ENCODE measurements at regions not wholly inside any gene's neighbourhood (a gene's known extent, or its start where the extent isn't known, plus 50 kb on each side); places are given as distances from the start of the nearest gene placed in this dataset.

- H3K9me3 ChIP-seq (ENCODE audit: control insufficient read depth in 1 of 2, insufficient read depth in 1 of 2, low read depth in 1 of 2, low read length in 2 of 2), result no peaks in the 10 kb centered on the region
- RAD21 ChIA-PET (ENCODE audit: low non-redundant PET in 1 of 2, low total read pairs in 2 of 2, uncharacterized antibody in 2 of 2, unreplicated experiment in 2 of 2), result no interaction called here
- TF ChIP-seq ELF1 (IDR thresholded peaks at IDR 0.05; ENCODE audit: borderline replicate concordance, low read depth) (no peak), POLR2A (IDR thresholded peaks at IDR 0.05; ENCODE audit: borderline replicate concordance, extremely low read depth, insufficient read depth, insufficient read length) (no peak), ZFX (IDR thresholded peaks at IDR 0.05) (no peak), EGR1 (IDR thresholded peaks at IDR 0.05; ENCODE audit: low read depth) (no peak), ZNF274 (IDR thresholded peaks at IDR 0.05; ENCODE audit: low read depth, low read length) (no peak), CBX3 (IDR thresholded peaks at IDR 0.05; ENCODE audit: low read depth) (no peak), TCF7L2 (IDR thresholded peaks at IDR 0.05; ENCODE audit: borderline replicate concordance, extremely low read depth, insufficient read depth, insufficient read length) (no peak), REST (IDR thresholded peaks at IDR 0.05; ENCODE audit: low read depth) (no peak), YY1 (IDR thresholded peaks at IDR 0.05; ENCODE audit: extremely low read depth, insufficient replicate concordance, low read depth, low read length) (no peak), SRF (IDR thresholded peaks at IDR 0.05; ENCODE audit: low read depth) (no peak), EZH2phosphoT487 (IDR thresholded peaks at IDR 0.05; ENCODE audit: borderline replicate concordance) (no peak)
- TF ChIP-seq, protein P1, sequence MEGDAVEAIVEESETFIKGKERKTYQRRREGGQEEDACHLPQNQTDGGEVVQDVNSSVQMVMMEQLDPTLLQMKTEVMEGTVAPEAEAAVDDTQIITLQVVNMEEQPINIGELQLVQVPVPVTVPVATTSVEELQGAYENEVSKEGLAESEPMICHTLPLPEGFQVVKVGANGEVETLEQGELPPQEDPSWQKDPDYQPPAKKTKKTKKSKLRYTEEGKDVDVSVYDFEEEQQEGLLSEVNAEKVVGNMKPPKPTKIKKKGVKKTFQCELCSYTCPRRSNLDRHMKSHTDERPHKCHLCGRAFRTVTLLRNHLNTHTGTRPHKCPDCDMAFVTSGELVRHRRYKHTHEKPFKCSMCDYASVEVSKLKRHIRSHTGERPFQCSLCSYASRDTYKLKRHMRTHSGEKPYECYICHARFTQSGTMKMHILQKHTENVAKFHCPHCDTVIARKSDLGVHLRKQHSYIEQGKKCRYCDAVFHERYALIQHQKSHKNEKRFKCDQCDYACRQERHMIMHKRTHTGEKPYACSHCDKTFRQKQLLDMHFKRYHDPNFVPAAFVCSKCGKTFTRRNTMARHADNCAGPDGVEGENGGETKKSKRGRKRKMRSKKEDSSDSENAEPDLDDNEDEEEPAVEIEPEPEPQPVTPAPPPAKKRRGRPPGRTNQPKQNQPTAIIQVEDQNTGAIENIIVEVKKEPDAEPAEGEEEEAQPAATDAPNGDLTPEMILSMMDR (IDR thresholded peaks at IDR 0.05 in 2 of 3, conservative IDR thresholded peaks at IDR 0.05 in 1 of 3; ENCODE audit: borderline replicate concordance in 1 of 3, insufficient read depth in 1 of 3, low read depth in 2 of 3, low read length in 2 of 3), result no peak
- TF ChIP-seq, protein P2, sequence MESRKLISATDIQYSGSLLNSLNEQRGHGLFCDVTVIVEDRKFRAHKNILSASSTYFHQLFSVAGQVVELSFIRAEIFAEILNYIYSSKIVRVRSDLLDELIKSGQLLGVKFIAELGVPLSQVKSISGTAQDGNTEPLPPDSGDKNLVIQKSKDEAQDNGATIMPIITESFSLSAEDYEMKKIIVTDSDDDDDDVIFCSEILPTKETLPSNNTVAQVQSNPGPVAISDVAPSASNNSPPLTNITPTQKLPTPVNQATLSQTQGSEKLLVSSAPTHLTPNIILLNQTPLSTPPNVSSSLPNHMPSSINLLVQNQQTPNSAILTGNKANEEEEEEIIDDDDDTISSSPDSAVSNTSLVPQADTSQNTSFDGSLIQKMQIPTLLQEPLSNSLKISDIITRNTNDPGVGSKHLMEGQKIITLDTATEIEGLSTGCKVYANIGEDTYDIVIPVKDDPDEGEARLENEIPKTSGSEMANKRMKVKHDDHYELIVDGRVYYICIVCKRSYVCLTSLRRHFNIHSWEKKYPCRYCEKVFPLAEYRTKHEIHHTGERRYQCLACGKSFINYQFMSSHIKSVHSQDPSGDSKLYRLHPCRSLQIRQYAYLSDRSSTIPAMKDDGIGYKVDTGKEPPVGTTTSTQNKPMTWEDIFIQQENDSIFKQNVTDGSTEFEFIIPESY (IDR thresholded peaks at IDR 0.05; ENCODE audit: extremely low read depth, insufficient replicate concordance, low read length), result no peak
- no peaks in the 10 kb centered on the region for H4K20me1 ChIP-seq (ENCODE audit: insufficient read depth)
- H3K9me2 ChIP-seq (ENCODE audit: insufficient read depth), result no peaks in the 10 kb centered on the region
- no peak overlapping the region for H3K27ac ChIP-seq (ENCODE audit: low read depth, low read length)
- CTCF ChIA-PET, result interaction anchor here (1.4 kb wide), 1 partner anchor 16 kb away, joined by 5 read pairs; no protein-coding TSS in a partner anchor
- no peak overlapping the region for H3K4me2 ChIP-seq (ENCODE audit: low read length)
- H3K36me3 ChIP-seq (ENCODE audit: control insufficient read depth in 1 of 2, insufficient read depth in 2 of 2, low read length in 2 of 2), result no peaks in the 10 kb centered on the region
- H3K4me1 ChIP-seq (ENCODE audit: control insufficient read depth in 1 of 2, insufficient read depth in 2 of 2, low read length in 2 of 2), result no peaks in the 10 kb centered on the region
- POLR2A ChIA-PET, result no interaction called here
- no TSS peak for BruUV-seq (replicated peaks)
- no peak overlapping the region for H2AFZ ChIP-seq (ENCODE audit: low read depth, low read length, poor library complexity, severe bottlenecking)
- H3K4me3 ChIP-seq (replicated peaks in 1 of 2; ENCODE audit: low read depth in 1 of 2, low read length in 2 of 2), result no peak overlapping the region
- H3K9ac ChIP-seq (ENCODE audit: low read length), result no peak overlapping the region
- intact Hi-C loops (cut with micrococcal nuclease), result loop anchor here (5.0 to 10.0 kb wide), 2 partner anchors 151 to 864 kb away; no protein-coding TSS in a partner anchor
- no peak for DNase-seq (ENCODE audit: low read depth, low spot score)
- ATAC-seq, result no peak
- H3K27me3 ChIP-seq (ENCODE audit: insufficient read depth, low read length), result no peaks in the 10 kb centered on the region; the same call in 1 of the 2 replicates
- H3K79me2 ChIP-seq (ENCODE audit: insufficient read depth, low read length), result no peaks in the 10 kb centered on the region
Measured at GRCh38 chr12:19741132-19741489, 301.8 kb downstream of the AEBP2 start.
